ENCODE measurements at regions not wholly inside any gene's neighbourhood (a gene's known extent, or its start where the extent isn't known, plus 50 kb on each side); places are given as distances from the start of the nearest gene placed in this dataset.

- TF ChIP-seq RARB (CRISPR knock-in tag; IDR thresholded peaks at IDR 0.05) (no peak), ZNF565 (CRISPR knock-in tag; conservative IDR thresholded peaks at IDR 0.05; ENCODE audit: low read depth) (no peak), ZC3H10 (CRISPR knock-in tag; IDR thresholded peaks at IDR 0.05) (no peak), ZFP30 (CRISPR knock-in tag; IDR thresholded peaks at IDR 0.05) (no peak), ZNF70 (CRISPR knock-in tag; IDR thresholded peaks at IDR 0.05) (no peak)
These were observed 460.2 kb downstream of the DNAJB9 start for GRCh38 chr7:109029866-109030265.

Measured in SK-N-SH treated with all-trans-retinoic acid at 6 μM for 48 hours (cell line).